ENCODE measurements at regions not wholly inside any gene's neighbourhood (a gene's known extent, or its start where the extent isn't known, plus 50 kb on each side); places are given as distances from the start of the nearest gene placed in this dataset.

DNA sequence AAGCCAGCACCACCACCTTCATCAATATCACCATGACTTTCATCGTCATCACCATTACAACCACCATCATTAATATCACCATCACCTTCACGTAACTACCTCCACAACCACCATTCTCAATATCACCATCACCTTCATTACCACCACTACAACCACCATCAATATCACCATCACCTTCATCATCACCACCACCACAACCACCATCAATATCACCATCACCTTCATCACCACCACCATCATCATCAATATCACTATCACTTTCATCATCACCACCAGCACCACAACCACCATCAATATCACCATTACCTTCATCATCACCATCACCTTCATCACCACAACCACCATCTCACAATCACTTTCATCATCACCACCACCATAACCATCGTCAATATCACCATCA lies 225.3 kb upstream of the SULF2 start:
- peaks cover 10% of the 10 kb centered on the region for H3K9me3 ChIP-seq
- no peak overlapping the region for H3K4me3 ChIP-seq
- H3K4me1 ChIP-seq (ENCODE audit: low read depth): no peaks in the 10 kb centered on the region
- intact Hi-C loops (cut with DNase I, micrococcal nuclease): no loop called here
- no peaks in the 10 kb centered on the region for H3K36me3 ChIP-seq (ENCODE audit: low read depth)
- DNase-seq (no peak), ATAC-seq (no peak)
- TF ChIP-seq, protein P1, sequence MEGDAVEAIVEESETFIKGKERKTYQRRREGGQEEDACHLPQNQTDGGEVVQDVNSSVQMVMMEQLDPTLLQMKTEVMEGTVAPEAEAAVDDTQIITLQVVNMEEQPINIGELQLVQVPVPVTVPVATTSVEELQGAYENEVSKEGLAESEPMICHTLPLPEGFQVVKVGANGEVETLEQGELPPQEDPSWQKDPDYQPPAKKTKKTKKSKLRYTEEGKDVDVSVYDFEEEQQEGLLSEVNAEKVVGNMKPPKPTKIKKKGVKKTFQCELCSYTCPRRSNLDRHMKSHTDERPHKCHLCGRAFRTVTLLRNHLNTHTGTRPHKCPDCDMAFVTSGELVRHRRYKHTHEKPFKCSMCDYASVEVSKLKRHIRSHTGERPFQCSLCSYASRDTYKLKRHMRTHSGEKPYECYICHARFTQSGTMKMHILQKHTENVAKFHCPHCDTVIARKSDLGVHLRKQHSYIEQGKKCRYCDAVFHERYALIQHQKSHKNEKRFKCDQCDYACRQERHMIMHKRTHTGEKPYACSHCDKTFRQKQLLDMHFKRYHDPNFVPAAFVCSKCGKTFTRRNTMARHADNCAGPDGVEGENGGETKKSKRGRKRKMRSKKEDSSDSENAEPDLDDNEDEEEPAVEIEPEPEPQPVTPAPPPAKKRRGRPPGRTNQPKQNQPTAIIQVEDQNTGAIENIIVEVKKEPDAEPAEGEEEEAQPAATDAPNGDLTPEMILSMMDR (IDR thresholded peaks at IDR 0.05): no peak

DNA sequence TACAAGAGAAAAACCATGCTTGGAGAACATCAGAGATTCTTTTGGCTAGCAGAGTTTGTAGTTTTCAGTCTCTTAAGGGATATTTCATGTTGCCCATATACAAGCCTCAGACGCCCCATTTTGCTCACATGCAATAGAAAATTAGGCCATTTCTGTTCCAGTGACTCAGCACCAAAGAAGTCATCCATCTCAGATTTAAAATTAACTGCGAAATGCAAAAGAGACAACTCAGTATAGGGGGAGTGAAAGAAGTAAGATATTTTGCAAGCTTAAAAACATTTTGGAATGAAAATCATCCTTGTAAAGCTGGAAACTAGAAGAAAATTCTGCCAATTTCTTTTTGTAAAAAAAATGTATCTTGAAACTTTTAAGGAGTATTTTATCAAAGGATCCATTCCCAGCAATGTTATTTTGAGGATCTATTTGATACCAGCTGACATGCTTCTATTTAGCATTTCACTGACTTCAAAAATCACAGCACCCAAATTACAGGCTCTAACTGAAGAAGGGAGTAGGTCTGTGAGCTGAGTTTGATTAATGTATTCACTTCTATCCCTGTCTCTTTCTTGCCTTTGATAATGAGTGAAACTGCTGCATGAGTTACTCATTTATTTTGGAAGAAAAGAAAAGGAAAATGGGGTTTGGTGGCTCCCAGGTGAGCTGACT lies 223.7 kb upstream of the SULF2 start:
- no peak overlapping the region for H3K4me3 ChIP-seq
- peaks cover 10% of the 10 kb centered on the region for H3K9me3 ChIP-seq
- no peak for DNase-seq
- TF ChIP-seq, protein P1 (IDR thresholded peaks at IDR 0.05): no peak
- ATAC-seq: no peak
- H3K36me3 ChIP-seq (ENCODE audit: low read depth): no peaks in the 10 kb centered on the region
- intact Hi-C loops (cut with DNase I, micrococcal nuclease): no loop called here
- no peaks in the 10 kb centered on the region for H3K4me1 ChIP-seq (ENCODE audit: low read depth)

DNA sequence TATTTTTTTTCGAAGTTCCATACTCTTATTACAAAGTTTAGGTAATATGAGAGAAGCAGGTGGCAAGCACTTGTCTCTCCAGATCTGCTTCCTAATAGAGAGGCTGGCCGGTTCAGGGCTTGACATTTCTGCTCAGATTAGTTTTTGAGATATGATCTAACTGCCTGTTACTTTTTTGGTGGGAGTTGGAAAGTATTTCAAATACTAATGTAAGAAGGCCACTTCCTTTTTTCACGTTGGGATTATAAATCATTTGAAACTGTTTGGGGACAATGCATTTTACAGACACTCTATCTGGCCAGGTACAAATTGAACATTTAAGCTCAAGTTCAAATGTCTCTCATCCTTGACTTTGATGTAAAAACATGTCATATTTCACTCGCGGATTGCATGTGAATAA lies 222.1 kb upstream of the SULF2 start:
- no peaks in the 10 kb centered on the region for H3K4me1 ChIP-seq (ENCODE audit: low read depth)
- H3K4me3 ChIP-seq: no peak overlapping the region
- TF ChIP-seq, protein P1 (IDR thresholded peaks at IDR 0.05): no peak
- H3K9me3 ChIP-seq: peaks cover 6% of the 10 kb centered on the region
- no peak for DNase-seq
- no peak for ATAC-seq
- no peaks in the 10 kb centered on the region for H3K36me3 ChIP-seq (ENCODE audit: low read depth)
- intact Hi-C loops (cut with DNase I, micrococcal nuclease): no loop called here

DNA sequence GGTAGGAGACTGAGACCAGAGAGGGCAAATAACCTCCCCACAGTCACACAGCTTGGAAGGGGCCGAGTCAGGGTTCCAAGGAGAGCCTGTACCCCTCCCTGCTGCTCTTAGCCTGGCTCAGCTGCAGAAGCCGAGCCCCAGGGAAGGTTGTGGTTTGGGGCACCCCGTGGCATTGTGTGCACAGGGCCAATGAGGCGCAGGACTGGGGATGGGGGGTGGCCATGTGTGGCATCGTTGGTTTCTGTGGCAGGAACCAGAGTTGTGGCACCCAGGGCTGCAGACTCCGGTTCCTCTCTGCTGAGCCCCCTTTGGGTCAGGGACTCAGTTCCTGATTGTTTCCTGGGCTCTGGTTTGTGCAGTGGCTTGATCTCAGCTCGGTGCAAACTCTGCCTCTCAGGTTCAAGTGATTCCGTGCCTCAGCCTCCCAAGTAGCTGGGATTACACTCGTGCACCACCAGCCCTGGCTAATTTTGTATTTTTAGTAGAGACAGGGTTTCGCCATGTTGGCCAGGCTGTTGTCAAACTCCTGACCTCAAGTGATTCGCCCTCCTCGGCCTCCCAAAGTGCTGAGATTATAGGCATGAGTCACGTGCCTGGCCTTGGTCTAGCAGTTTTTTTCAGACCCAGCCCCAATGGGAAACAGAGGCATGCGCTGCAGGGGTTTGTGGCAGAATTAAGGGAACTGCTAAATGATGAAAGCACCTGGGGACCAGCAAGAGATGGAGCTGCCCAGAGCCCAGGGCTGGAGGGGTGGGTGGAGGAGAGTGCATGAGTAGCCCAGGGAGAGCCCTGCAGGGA lies 221.0 kb upstream of the SULF2 start:
- H3K36me3 ChIP-seq (ENCODE audit: low read depth): no peaks in the 10 kb centered on the region
- TF ChIP-seq, protein P1 (IDR thresholded peaks at IDR 0.05): no peak
- no peak for DNase-seq
- intact Hi-C loops (cut with DNase I, micrococcal nuclease): no loop called here
- H3K9me3 ChIP-seq: no peaks in the 10 kb centered on the region
- H3K4me1 ChIP-seq (ENCODE audit: low read depth): no peaks in the 10 kb centered on the region
- ATAC-seq: no peak
- H3K4me3 ChIP-seq: no peak overlapping the region

DNA sequence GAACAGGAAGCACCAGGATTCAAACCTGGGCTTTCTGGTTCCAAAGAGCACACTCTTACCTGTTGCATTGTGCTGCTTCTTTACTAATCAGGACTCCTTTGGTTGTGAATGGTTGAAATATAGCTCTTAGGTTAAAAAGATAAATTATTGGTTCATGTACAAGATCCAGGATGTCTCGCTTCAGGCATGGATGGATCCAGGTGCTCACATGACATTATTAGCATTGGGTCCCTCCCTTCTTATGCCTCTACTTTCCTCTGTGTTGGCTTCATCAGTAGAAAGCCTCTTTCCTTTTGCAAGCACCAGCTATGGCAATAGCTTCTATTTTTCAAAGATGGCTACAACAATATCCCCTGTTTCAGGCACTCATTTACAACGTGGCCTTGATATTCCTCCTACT lies 217.7 kb upstream of the SULF2 start:
- ATAC-seq (no peak), DNase-seq (no peak)
- Histone ChIP-seq H3K36me3 (ENCODE audit: low read depth) (no peaks in the 10 kb centered on the region), H3K9me3 (no peaks in the 10 kb centered on the region), H3K4me1 (ENCODE audit: low read depth) (no peaks in the 10 kb centered on the region), H3K4me3 (no peak overlapping the region)
- intact Hi-C loops (cut with DNase I, micrococcal nuclease): no loop called here
- TF ChIP-seq, protein P1 (IDR thresholded peaks at IDR 0.05): no peak
